ENCODE measurements at regions not wholly inside any gene's neighbourhood (a gene's known extent, or its start where the extent isn't known, plus 50 kb on each side); places are given as distances from the start of the nearest gene placed in this dataset.

GRCh38 chr1:8146257-8146855 lies 120.2 kb upstream of the ERRFI1 start:
- Histone ChIP-seq H3K4me3 (ENCODE audit: control insufficient read depth in 1 of 7, extremely low read depth in 1 of 7, insufficient read depth in 4 of 7, low read depth in 2 of 7, low read length in 6 of 7) (no peak overlapping the region), H3K27me3 (replicated peaks in 2 of 5; ENCODE audit: control insufficient read depth in 4 of 5, insufficient read depth in 5 of 5, low read length in 4 of 5) (peaks cover 0 to 4% (median 0%) of the 10 kb centered on the region in 5 experiments), H3K9me3 (ENCODE audit: control extremely low read depth in 1 of 5, control insufficient read depth in 4 of 5, insufficient read depth in 2 of 5, low read depth in 1 of 5, low read length in 4 of 5) (no peaks in the 10 kb centered on the region), H3K4me1 (ENCODE audit: control extremely low read depth in 1 of 4, control insufficient read depth in 4 of 4, insufficient read depth in 4 of 4, low read length in 3 of 4) (peaks cover 0 to 5% (median 1%) of the 10 kb centered on the region in 4 experiments), H3K27ac (ENCODE audit: insufficient read depth in 1 of 2, low read depth in 1 of 2, low read length in 2 of 2, poor library complexity in 1 of 2, severe bottlenecking in 2 of 2) (no peak overlapping the region), H3K36me3 (ENCODE audit: control insufficient read depth in 4 of 4, insufficient read depth in 4 of 4, low read length in 3 of 4) (no peaks in the 10 kb centered on the region)
- no peak for DNase-seq
- ChIA-PET POLR2A (no interaction called here), CTCF (no interaction called here)
- 99% methylated on average over 9 of the region's 11 CpGs for WGBS (ENCODE audit: insufficient coverage)

GRCh38 chr1:8145545-8146202 lies 119.6 kb upstream of the ERRFI1 start:
- Histone ChIP-seq H3K4me3 (ENCODE audit: control insufficient read depth in 1 of 7, extremely low read depth in 1 of 7, insufficient read depth in 4 of 7, low read depth in 2 of 7, low read length in 6 of 7) (no peak overlapping the region), H3K9me3 (ENCODE audit: control extremely low read depth in 1 of 5, control insufficient read depth in 4 of 5, insufficient read depth in 2 of 5, low read depth in 1 of 5, low read length in 4 of 5) (no peaks in the 10 kb centered on the region), H3K36me3 (ENCODE audit: control insufficient read depth in 4 of 4, insufficient read depth in 4 of 4, low read length in 3 of 4) (no peaks in the 10 kb centered on the region), H3K4me1 (ENCODE audit: control extremely low read depth in 1 of 4, control insufficient read depth in 4 of 4, insufficient read depth in 4 of 4, low read length in 3 of 4) (peaks cover 0 to 5% (median 1%) of the 10 kb centered on the region in 4 experiments), H3K27ac (ENCODE audit: insufficient read depth in 1 of 2, low read depth in 1 of 2, low read length in 2 of 2, poor library complexity in 1 of 2, severe bottlenecking in 2 of 2) (no peak overlapping the region), H3K27me3 (replicated peaks in 2 of 5; ENCODE audit: control insufficient read depth in 4 of 5, insufficient read depth in 5 of 5, low read length in 4 of 5) (peaks cover 0 to 2% (median 0%) of the 10 kb centered on the region in 5 experiments)
- CTCF ChIA-PET = interaction anchor here (1.1 kb wide), 1 partner anchor 9 kb away, joined by 3 read pairs; no protein-coding TSS in a partner anchor
- 76% methylated on average over 7 of the region's 8 CpGs for WGBS (ENCODE audit: insufficient coverage)
- POLR2A ChIA-PET = no interaction called here
- DNase-seq = peak in 1 of 3 donors; percentile 16

- Histone ChIP-seq H3K9me3 (ENCODE audit: control extremely low read depth in 1 of 5, control insufficient read depth in 4 of 5, insufficient read depth in 2 of 5, low read depth in 1 of 5, low read length in 4 of 5) (no peaks in the 10 kb centered on the region), H3K27ac (ENCODE audit: insufficient read depth in 1 of 2, low read depth in 1 of 2, low read length in 2 of 2, poor library complexity in 1 of 2, severe bottlenecking in 2 of 2) (no peak overlapping the region), H3K27me3 (replicated peaks in 2 of 5; ENCODE audit: control insufficient read depth in 4 of 5, insufficient read depth in 5 of 5, low read length in 4 of 5) (peaks cover 0 to 6% (median 2%) of the 10 kb centered on the region in 5 experiments), H3K4me3 (ENCODE audit: control insufficient read depth in 1 of 7, extremely low read depth in 1 of 7, insufficient read depth in 4 of 7, low read depth in 2 of 7, low read length in 6 of 7) (no peak overlapping the region), H3K4me1 (ENCODE audit: control extremely low read depth in 1 of 4, control insufficient read depth in 4 of 4, insufficient read depth in 4 of 4, low read length in 3 of 4) (peaks cover 0 to 5% (median 1%) of the 10 kb centered on the region in 4 experiments), H3K36me3 (ENCODE audit: control insufficient read depth in 4 of 4, insufficient read depth in 4 of 4, low read length in 3 of 4) (no peaks in the 10 kb centered on the region)
- CTCF ChIA-PET = no interaction called here
- no peak for DNase-seq
- WGBS (ENCODE audit: insufficient coverage) = 94% methylated on average over 12 of the region's 13 CpGs
- POLR2A ChIA-PET = interaction anchor here (0.6 kb wide), 1 partner anchor 241 kb away, joined by 3 read pairs; no protein-coding TSS in a partner anchor
Observed at GRCh38 chr1:8144323-8144722, 118.2 kb upstream of the ERRFI1 start.

GRCh38 chr1:8142955-8143629 lies 117.0 kb upstream of the ERRFI1 start:
- ChIA-PET CTCF (interaction anchor here (1.0 kb wide), 1 partner anchor 12 kb away, joined by 3 read pairs; no protein-coding TSS in a partner anchor), POLR2A (no interaction called here)
- Histone ChIP-seq H3K4me3 (ENCODE audit: control insufficient read depth in 1 of 7, extremely low read depth in 1 of 7, insufficient read depth in 4 of 7, low read depth in 2 of 7, low read length in 6 of 7) (no peak overlapping the region), H3K27me3 (replicated peaks in 2 of 5; ENCODE audit: control insufficient read depth in 4 of 5, insufficient read depth in 5 of 5, low read length in 4 of 5) (peaks cover 0 to 13% (median 6%) of the 10 kb centered on the region in 5 experiments), H3K4me1 (ENCODE audit: control extremely low read depth in 1 of 4, control insufficient read depth in 4 of 4, insufficient read depth in 4 of 4, low read length in 3 of 4) (peaks cover 0 to 5% (median 1%) of the 10 kb centered on the region in 4 experiments), H3K27ac (ENCODE audit: insufficient read depth in 1 of 2, low read depth in 1 of 2, low read length in 2 of 2, poor library complexity in 1 of 2, severe bottlenecking in 2 of 2) (no peak overlapping the region), H3K36me3 (ENCODE audit: control insufficient read depth in 4 of 4, insufficient read depth in 4 of 4, low read length in 3 of 4) (no peaks in the 10 kb centered on the region), H3K9me3 (ENCODE audit: control extremely low read depth in 1 of 5, control insufficient read depth in 4 of 5, insufficient read depth in 2 of 5, low read depth in 1 of 5, low read length in 4 of 5) (no peaks in the 10 kb centered on the region)
- DNase-seq = no peak
- 80% methylated on average over 6 of the region's 7 CpGs for WGBS (ENCODE audit: insufficient coverage)

GRCh38 chr1:8139941-8140340 lies 113.8 kb upstream of the ERRFI1 start:
- no peaks in the 10 kb centered on the region for H3K4me1 ChIP-seq (ENCODE audit: control extremely low read depth in 1 of 4, control insufficient read depth in 4 of 4, insufficient read depth in 4 of 4, low read length in 3 of 4)
- DNase-seq = no peak
- H3K27ac ChIP-seq (ENCODE audit: insufficient read depth in 1 of 2, low read depth in 1 of 2, low read length in 2 of 2, poor library complexity in 1 of 2, severe bottlenecking in 2 of 2) = no peak overlapping the region
- H3K27me3 ChIP-seq (replicated peaks in 2 of 5; ENCODE audit: control insufficient read depth in 4 of 5, insufficient read depth in 5 of 5, low read length in 4 of 5) = peaks cover 0 to 34% (median 12%) of the 10 kb centered on the region in 5 experiments
- ChIA-PET POLR2A (no interaction called here), CTCF (no interaction called here)
- H3K4me3 ChIP-seq (ENCODE audit: control insufficient read depth in 1 of 7, extremely low read depth in 1 of 7, insufficient read depth in 4 of 7, low read depth in 2 of 7, low read length in 6 of 7) = no peak overlapping the region
- 91% methylated on average over 11 of the region's 11 CpGs for WGBS (ENCODE audit: insufficient coverage)
- no peaks in the 10 kb centered on the region for H3K36me3 ChIP-seq (ENCODE audit: control insufficient read depth in 4 of 4, insufficient read depth in 4 of 4, low read length in 3 of 4)
- no peaks in the 10 kb centered on the region for H3K9me3 ChIP-seq (ENCODE audit: control extremely low read depth in 1 of 5, control insufficient read depth in 4 of 5, insufficient read depth in 2 of 5, low read depth in 1 of 5, low read length in 4 of 5)

GRCh38 chr1:8139383-8139782 lies 113.3 kb upstream of the ERRFI1 start:
- WGBS (ENCODE audit: insufficient coverage) = 95% methylated on average over 5 of the region's 6 CpGs
- Histone ChIP-seq H3K36me3 (ENCODE audit: control insufficient read depth in 4 of 4, insufficient read depth in 4 of 4, low read length in 3 of 4) (no peaks in the 10 kb centered on the region), H3K4me3 (ENCODE audit: control insufficient read depth in 1 of 7, extremely low read depth in 1 of 7, insufficient read depth in 4 of 7, low read depth in 2 of 7, low read length in 6 of 7) (no peak overlapping the region), H3K4me1 (ENCODE audit: control extremely low read depth in 1 of 4, control insufficient read depth in 4 of 4, insufficient read depth in 4 of 4, low read length in 3 of 4) (no peaks in the 10 kb centered on the region), H3K9me3 (ENCODE audit: control extremely low read depth in 1 of 5, control insufficient read depth in 4 of 5, insufficient read depth in 2 of 5, low read depth in 1 of 5, low read length in 4 of 5) (no peaks in the 10 kb centered on the region), H3K27ac (ENCODE audit: insufficient read depth in 1 of 2, low read depth in 1 of 2, low read length in 2 of 2, poor library complexity in 1 of 2, severe bottlenecking in 2 of 2) (no peak overlapping the region), H3K27me3 (replicated peaks in 2 of 5; ENCODE audit: control insufficient read depth in 4 of 5, insufficient read depth in 5 of 5, low read length in 4 of 5) (peaks cover 0 to 39% (median 17%) of the 10 kb centered on the region in 5 experiments)
- ChIA-PET CTCF (no interaction called here), POLR2A (no interaction called here)
- no peak for DNase-seq

- 100% methylated on average over 3 of the region's 6 CpGs for WGBS (ENCODE audit: insufficient coverage)
- ChIA-PET POLR2A (no interaction called here), CTCF (no interaction called here)
- no peaks in the 10 kb centered on the region for H3K36me3 ChIP-seq (ENCODE audit: control insufficient read depth in 4 of 4, insufficient read depth in 4 of 4, low read length in 3 of 4)
- H3K27me3 ChIP-seq (replicated peaks in 2 of 5; ENCODE audit: control insufficient read depth in 4 of 5, insufficient read depth in 5 of 5, low read length in 4 of 5) = peaks cover 3 to 41% (median 20%) of the 10 kb centered on the region in 5 experiments
- no peak overlapping the region for H3K27ac ChIP-seq (ENCODE audit: insufficient read depth in 1 of 2, low read depth in 1 of 2, low read length in 2 of 2, poor library complexity in 1 of 2, severe bottlenecking in 2 of 2)
- no peaks in the 10 kb centered on the region for H3K9me3 ChIP-seq (ENCODE audit: control extremely low read depth in 1 of 5, control insufficient read depth in 4 of 5, insufficient read depth in 2 of 5, low read depth in 1 of 5, low read length in 4 of 5)
- DNase-seq = no peak
- no peaks in the 10 kb centered on the region for H3K4me1 ChIP-seq (ENCODE audit: control extremely low read depth in 1 of 4, control insufficient read depth in 4 of 4, insufficient read depth in 4 of 4, low read length in 3 of 4)
- H3K4me3 ChIP-seq (ENCODE audit: control insufficient read depth in 1 of 7, extremely low read depth in 1 of 7, insufficient read depth in 4 of 7, low read depth in 2 of 7, low read length in 6 of 7) = no peak overlapping the region
Observed at GRCh38 chr1:8138673-8139072, 112.6 kb upstream of the ERRFI1 start.

Measured in common myeloid progenitor, CD34-positive (primary cell).